ENCODE measurements at regions not wholly inside any gene's neighbourhood (a gene's known extent, or its start where the extent isn't known, plus 50 kb on each side); places are given as distances from the start of the nearest gene placed in this dataset.

DNA sequence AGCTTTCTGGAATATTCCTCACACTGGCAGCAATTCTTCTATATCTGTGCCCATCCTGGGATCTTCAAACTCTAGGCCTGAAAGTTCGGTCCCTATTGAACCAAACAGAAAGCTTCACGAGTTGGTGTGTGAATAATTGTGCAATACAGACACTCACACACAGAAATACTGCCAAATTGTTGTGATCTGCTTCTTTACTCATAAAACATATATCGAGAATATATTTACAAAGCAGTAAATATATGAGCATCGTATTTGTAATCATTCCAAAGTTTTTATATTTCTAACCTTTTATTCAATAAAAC, 56.6 kb upstream of the BEX4 start:
- no peak for DNase-seq

DNA sequence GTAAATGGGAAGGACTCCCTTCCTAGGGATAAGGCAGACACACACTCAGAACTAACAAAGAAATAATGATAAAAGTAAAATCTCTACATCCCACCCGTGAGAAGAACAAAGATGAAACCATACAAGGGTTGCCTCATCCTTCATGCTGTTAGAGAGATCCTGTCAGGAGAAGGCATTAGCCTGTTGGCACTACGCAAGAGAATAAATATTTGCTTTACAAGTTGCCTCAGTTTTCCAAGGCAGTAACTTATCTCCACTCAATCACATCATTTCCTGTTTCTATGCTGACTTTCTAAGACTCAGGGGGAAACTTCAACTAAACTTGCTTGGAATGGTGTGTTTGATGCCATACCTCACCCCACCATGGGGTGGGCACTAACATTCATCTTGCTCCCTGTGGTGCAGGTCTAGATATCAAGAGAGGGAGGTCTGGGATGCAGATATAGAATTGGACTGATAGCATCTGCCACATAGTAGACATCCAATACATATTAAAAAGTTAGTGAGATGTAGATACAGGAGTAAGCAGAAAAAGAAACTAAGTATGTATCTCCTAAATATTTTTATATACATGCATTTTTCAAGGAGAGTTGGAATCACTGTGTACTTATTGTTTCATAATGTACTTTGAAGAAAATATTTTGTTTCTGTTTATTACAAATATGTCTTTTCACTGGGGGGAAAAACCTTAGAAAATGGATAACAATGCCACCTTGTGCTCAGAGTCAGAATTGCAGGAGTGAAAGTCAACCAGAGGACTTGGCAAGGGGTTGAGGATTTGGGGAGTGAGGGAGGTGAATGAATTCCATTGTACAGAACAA, 57.2 kb upstream of the BEX4 start:
- DNase-seq: peak; percentile 58

DNA sequence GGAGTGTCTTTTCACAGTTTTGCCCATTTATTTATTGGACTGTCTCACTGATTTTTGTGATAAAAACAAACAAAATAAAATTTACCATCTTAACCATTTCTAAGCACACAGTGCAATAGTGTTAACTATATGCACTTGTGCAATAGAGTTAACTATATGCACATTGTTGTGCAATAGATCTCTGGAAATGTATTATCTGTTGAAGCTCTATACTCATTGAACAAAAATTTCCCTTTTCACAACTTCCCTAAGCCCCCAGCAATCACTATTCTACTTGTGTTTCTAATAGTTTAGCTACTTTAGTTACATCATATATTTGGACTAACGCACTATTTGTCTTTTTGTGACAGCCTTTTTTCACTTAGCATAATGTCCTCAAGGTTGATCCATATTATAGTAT, 59.7 kb upstream of the BEX4 start:
- no peak for DNase-seq

DNA sequence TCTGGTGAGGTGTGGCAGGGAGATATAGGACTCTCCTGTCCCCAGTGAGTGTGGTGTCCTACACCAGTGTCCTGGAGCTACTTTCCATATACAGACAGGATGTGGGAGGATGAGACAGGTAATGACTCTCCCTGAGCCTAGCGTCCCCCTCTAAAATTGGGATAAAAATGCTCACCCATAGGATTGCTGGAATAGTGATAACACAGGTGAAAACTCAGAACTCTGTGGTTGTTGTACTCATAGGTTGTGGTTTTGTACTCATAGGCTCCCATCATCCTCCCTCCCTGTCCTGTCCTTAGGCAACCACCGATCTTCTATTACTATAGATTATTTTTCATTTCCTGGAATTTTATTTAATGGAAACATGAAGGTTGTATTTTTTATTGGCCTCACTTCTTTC, 60.7 kb upstream of the NXF3 start:
- peak; percentile 8 for DNase-seq

DNA sequence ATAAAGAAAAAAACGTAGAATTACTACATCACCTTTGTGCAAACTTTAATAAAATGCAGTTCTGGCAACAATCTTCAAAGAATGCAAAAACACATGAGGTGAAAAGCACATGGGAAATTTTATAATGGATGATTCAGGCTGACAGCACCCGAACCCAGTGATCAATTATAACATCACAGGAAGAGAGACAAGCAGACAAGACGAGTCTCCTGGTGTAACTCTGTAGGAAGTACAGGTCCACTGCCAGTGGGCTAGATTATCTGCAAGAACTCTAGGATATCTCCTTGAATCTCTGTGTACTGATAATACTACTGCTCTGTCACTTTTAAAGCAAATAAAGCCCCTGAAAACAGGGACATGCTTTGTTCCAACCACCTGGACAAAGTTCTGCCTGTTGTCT, 58.9 kb upstream of the NXF3 start:
- peak; percentile 70 for DNase-seq

DNA sequence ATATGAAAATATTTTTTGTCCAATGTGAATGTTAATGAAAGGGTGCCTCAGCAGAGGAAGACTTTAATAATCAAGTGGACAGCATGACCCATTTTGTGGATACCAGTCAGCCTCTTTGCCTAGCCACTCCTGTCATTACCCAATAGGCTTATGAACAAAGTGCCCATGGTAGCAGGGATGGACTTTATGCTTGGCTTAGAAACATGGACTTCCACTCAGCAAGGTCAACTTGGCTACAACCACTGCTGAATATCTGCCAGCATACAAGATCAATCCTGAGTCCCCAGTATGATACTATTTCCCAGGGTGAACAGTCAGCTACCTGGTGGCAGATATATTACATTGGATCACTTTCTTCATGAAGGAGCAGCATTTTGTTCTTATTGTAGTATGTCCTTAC, 56.7 kb upstream of the NXF3 start:
- DNase-seq: no peak

DNA sequence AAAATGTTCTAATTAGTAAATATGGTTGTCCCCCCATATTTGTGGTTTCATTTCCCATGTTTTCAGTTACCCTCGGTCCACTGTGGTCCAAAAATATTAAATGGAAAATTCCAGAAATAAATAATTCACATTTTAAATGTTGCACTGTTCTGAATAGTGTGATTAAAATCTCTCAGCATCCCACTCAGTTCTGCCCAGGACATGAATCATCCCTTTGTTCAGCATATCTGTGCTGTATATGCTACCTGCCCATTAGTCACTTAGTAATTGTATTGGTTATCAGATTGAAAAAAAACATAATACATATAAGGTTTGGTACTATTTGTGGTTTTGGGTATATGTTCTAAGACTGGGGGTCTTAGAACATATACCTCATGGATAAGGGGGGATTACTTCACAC, 55.1 kb upstream of the NXF3 start:
- DNase-seq: no peak
